SK-N-SH (cell line): ENCODE measurements at regions not wholly inside any gene's neighbourhood (a gene's known extent, or its start where the extent isn't known, plus 50 kb on each side); places are given as distances from the start of the nearest gene placed in this dataset.
A peak's percentile ranks its signal among the peaks of the same experiment; 100 is the strongest.

ENCODE experiments used
- CTCF ChIA-PET: fragments of 300-600, 350-600 bp; formaldehyde crosslinking; extraction: SDS; loops from one replicate; lab custom pipeline; 2021; lab: Yijun Ruan, JAX
- POLR2A ChIA-PET: fragments of 350-600 bp; sonication (Branson Sonifier 250); formaldehyde crosslinking; extraction: SDS; loops from one replicate; lab custom pipeline; 2020; ENCODE audit warnings: antibody characterized with exemption, inconsistent platforms; lab: Yijun Ruan, JAX
- DNase-seq: peaks from one replicate; pipeline ENCODE4 v3.0.0; 2012
- H2AFZ ChIP-seq: fragments of 200-600 bp; sonication (generic); 2 replicates; pipeline ENCODE4 v1.8.1; 2016; ENCODE audit warnings: antibody characterized with exemption, mild to moderate bottlenecking, low read depth
- H3F3A ChIP-seq: fragments of 200-600 bp; sonication (generic); replicated peaks from 2 replicates; pipeline ENCODE3; 2016; ENCODE audit warnings: antibody characterized with exemption, mild to moderate bottlenecking; ENCODE audit not compliant: insufficient read depth
- H3K27ac ChIP-seq, 2 experiments: fragments of 200-500 bp in 1 of 2; fragments of 200-600 bp in 1 of 2; sonication (Bioruptor generic) in 1 of 2; sonication (generic), shearing (Covaris generic) in 1 of 2; 2 replicates each; pipeline versions ENCODE4 v1.5.1 to v1.6.1; 2014 to 2016; ENCODE audit warnings: low read depth in 2 of 2, inconsistent platforms in 1 of 2, low read length in 1 of 2, mild to moderate bottlenecking in 1 of 2, mixed read lengths in 1 of 2
- H3K27me3 ChIP-seq: fragments of 200-600 bp; sonication (generic), shearing (Covaris generic); 2 replicates; pipeline ENCODE4 v1.6.1; 2016; ENCODE audit warnings: mixed run types; ENCODE audit not compliant: insufficient read depth
- H3K36me3 ChIP-seq, 2 experiments: fragments of 200-500 bp in 1 of 2; fragments of 200-600 bp in 1 of 2; sonication (Bioruptor generic) in 1 of 2; sonication (generic) in 1 of 2; replicated peaks in 1 of 2; 2 replicates each; pipeline versions ENCODE3 to v1.5.1; 2014 to 2016; ENCODE audit warnings: low read length in 1 of 2, mild to moderate bottlenecking in 1 of 2; ENCODE audit not compliant: insufficient read depth in 2 of 2, control insufficient read depth in 1 of 2
- H3K4me1 ChIP-seq, 2 experiments: fragments of 200-500 bp in 1 of 2; fragments of 200-600 bp in 1 of 2; sonication (Bioruptor generic) in 1 of 2; sonication (generic), shearing (Covaris generic) in 1 of 2; 2 replicates each; pipeline versions ENCODE4 v1.5.1 to v1.6.1; 2014 to 2016; ENCODE audit warnings: low read depth in 1 of 2, low read length in 1 of 2, mixed run types in 1 of 2; ENCODE audit not compliant: insufficient read depth in 2 of 2, control insufficient read depth in 1 of 2
- H3K4me2 ChIP-seq: fragments of 200-600 bp; sonication (generic), shearing (Covaris generic); 2 replicates; pipeline ENCODE4 v1.6.1; 2017; ENCODE audit warnings: mixed run types
- H3K4me3 ChIP-seq, 2 experiments: fragments of 200-500 bp in 1 of 2; fragments of 200-600 bp in 1 of 2; sonication (Bioruptor generic) in 1 of 2; sonication (generic), shearing (Covaris generic) in 1 of 2; 2 replicates each; pipeline versions ENCODE4 v1.5.1 to v1.8.1; 2014 to 2016; ENCODE audit warnings: low read depth in 2 of 2, inconsistent platforms in 1 of 2, low read length in 1 of 2, mild to moderate bottlenecking in 1 of 2, mixed read lengths in 1 of 2, moderate library complexity in 1 of 2
- H3K79me2 ChIP-seq: fragments of 200-600 bp; sonication (generic); 2 replicates; pipeline ENCODE4 v1.8.1; 2017; ENCODE audit warnings: mild to moderate bottlenecking; ENCODE audit not compliant: insufficient read depth
- H3K9ac ChIP-seq: fragments of 200-600 bp; sonication (generic); 2 replicates; pipeline ENCODE4 v1.6.1; 2017; ENCODE audit warnings: mixed run types
- H3K9me2 ChIP-seq: fragments of 200-600 bp; sonication (generic); 2 replicates; pipeline ENCODE4 v1.6.1; 2017; ENCODE audit warnings: mixed run types
- H3K9me3 ChIP-seq: fragments of 200-600 bp; sonication (generic); 2 replicates; pipeline ENCODE4 v1.6.1; 2017; ENCODE audit warnings: mixed run types, mild to moderate bottlenecking, moderate library complexity
- H4K20me1 ChIP-seq: fragments of 200-600 bp; sonication (generic); 2 replicates; pipeline ENCODE4 v1.6.1; 2017; ENCODE audit warnings: mild to moderate bottlenecking, mixed run types; ENCODE audit not compliant: insufficient read depth
- EP300 ChIP-seq, 2 experiments: IDR thresholded peaks; 2 replicates each; pipeline versions ENCODE4 v1.4.0 to v1.6.1; 2012; ENCODE audit warnings: borderline replicate concordance in 1 of 2, low read depth in 1 of 2, low read length in 1 of 2
- FOXJ3 ChIP-seq: sonication (generic); formaldehyde crosslinking; IDR thresholded peaks from 2 replicates; pipeline ENCODE4 v1.5.1; 2020; ENCODE audit warnings: mild to moderate bottlenecking, missing genetic modification reagents
- GATA2 ChIP-seq: sonication (generic); formaldehyde crosslinking; IDR thresholded peaks from 2 replicates; pipeline ENCODE4 v1.5.0; 2020; ENCODE audit warnings: mild to moderate bottlenecking, missing genetic modification reagents
- JUND ChIP-seq: IDR thresholded peaks from 2 replicates; pipeline ENCODE4 v1.4.0; 2012
- MXI1 ChIP-seq: IDR thresholded peaks from 2 replicates; pipeline ENCODE4 v1.6.1; 2012; ENCODE audit warnings: mild to moderate bottlenecking, low read depth, low read length, improper control_type of control experiment
- NFIC ChIP-seq: IDR thresholded peaks from 2 replicates; pipeline ENCODE4 v1.4.0; 2012; ENCODE audit warnings: borderline replicate concordance
- POLR2AphosphoS5 ChIP-seq: IDR thresholded peaks from 2 replicates; pipeline ENCODE4 v1.6.1; 2012; ENCODE audit warnings: low read depth, low read length
- RAD21 ChIP-seq: IDR thresholded peaks from 2 replicates; pipeline ENCODE4 v1.6.1; 2012; ENCODE audit warnings: mild to moderate bottlenecking, low read length
- SIN3A ChIP-seq: IDR thresholded peaks from 2 replicates; pipeline ENCODE4 v1.6.1; 2012; ENCODE audit warnings: low read depth, mild to moderate bottlenecking, low read length, moderate library complexity, borderline replicate concordance
- SMC3 ChIP-seq: IDR thresholded peaks from 2 replicates; pipeline ENCODE4 v1.6.1; 2012; ENCODE audit warnings: low read depth, low read length, improper control_type of control experiment
- TCF12 ChIP-seq: IDR thresholded peaks from 2 replicates; pipeline ENCODE4 v1.4.0; 2012
- WGBS: methylation state at CpG from one replicate; pipeline ENCODE4 v1.1.6; 2017; ENCODE audit warnings: low lambda C conversion rate; 5-methylcytosine and 5-hydroxymethylcytosine counted together
- TF ChIP-seq, protein P1 (sequence below): fragments of 200-600 bp; sonication (generic); IDR thresholded peaks from 2 replicates; pipeline ENCODE4 v1.6.1; 2017; ENCODE audit warnings: antibody characterized with exemption, mild to moderate bottlenecking, moderate library complexity
- TF ChIP-seq, protein P2 (sequence below): fragments of 150-350 bp; IDR thresholded peaks from 2 replicates; pipeline ENCODE4 v1.6.1; 2016; ENCODE audit warnings: mild to moderate bottlenecking, low read depth, low read length
- TF ChIP-seq, protein P3 (sequence below): IDR thresholded peaks from 2 replicates; pipeline ENCODE4; 2012
- TF ChIP-seq, protein P4 (sequence below): IDR thresholded peaks from 2 replicates; pipeline ENCODE4 v1.4.0; 2012; ENCODE audit warnings: low read depth, borderline replicate concordance

DNA sequence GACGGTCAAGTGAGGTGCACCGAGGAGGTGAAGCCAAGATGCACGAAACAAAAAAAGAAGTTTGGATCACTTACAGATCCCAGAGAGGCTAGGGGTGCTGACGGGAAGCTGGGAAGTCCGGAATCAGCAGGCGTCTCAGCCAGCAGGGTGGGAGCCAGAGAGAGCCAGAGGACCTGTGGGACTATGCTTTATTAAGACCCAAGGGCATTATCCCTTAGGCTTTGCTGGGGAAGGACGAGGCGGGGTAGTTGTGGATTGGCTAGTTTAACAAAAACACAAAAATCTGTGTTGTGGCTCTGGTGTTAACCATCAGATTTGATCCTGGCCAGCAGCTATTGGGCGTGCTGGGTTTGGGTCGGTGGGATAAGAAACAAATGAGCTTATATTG is 427.1 kb downstream of the DYNC2H1 start:
- peak overlapping the region; percentile 98 for H2AFZ ChIP-seq
- H3K4me1 ChIP-seq = peaks cover 30 to 43% of the 10 kb centered on the region in 2 experiments
- no peaks in the 10 kb centered on the region for H3K79me2 ChIP-seq
- no peaks in the 10 kb centered on the region for H4K20me1 ChIP-seq
- H3K4me2 ChIP-seq = peak overlapping the region; percentile 61; the same call in 1 of the 2 replicates
- H3K27ac ChIP-seq = peak overlapping the region; percentile 57 to 99
- H3K4me3 ChIP-seq = peak overlapping the region in 1 of 2 experiments; percentile 39; a peak in 2 of 4 replicates
- ChIA-PET CTCF (interaction anchor here (0.5 to 4.0 kb wide), 14 partner anchors 12 to 1173 kb away, joined by 3 to 30 read pairs (median 5); no protein-coding TSS in a partner anchor), POLR2A (interaction anchor here (0.6 to 1.9 kb wide), 7 partner anchors 9 to 279 kb away, joined by 3 to 8 read pairs (median 5); no protein-coding TSS in a partner anchor)
- DNase-seq = peak; percentile 24
- H3K9me3 ChIP-seq = no peaks in the 10 kb centered on the region
- peaks cover 32% of the 10 kb centered on the region for H3F3A ChIP-seq
- peak overlapping the region; percentile 21; the same call in 1 of the 2 replicates for H3K9ac ChIP-seq
- no peaks in the 10 kb centered on the region for H3K36me3 ChIP-seq
- no peaks in the 10 kb centered on the region for H3K9me2 ChIP-seq
- no peaks in the 10 kb centered on the region for H3K27me3 ChIP-seq
- WGBS = 47% methylated on average over 10 of the region's 10 CpGs
- no peak for TF ChIP-seq MXI1
- TF ChIP-seq EP300 (IDR thresholded peaks at IDR 0.05; ENCODE audit: borderline replicate concordance in 1 of 2, low read depth in 1 of 2, low read length in 1 of 2) = peak in 1 of 2 experiments; percentile 74; a peak in 2 of 4 replicates
- peak; percentile 34; the same call in 1 of the 2 replicates for TF ChIP-seq GATA2 (CRISPR knock-in tag)
- no peak for TF ChIP-seq TCF12
- TF ChIP-seq, all 33 proteins: peak for 2

DNA sequence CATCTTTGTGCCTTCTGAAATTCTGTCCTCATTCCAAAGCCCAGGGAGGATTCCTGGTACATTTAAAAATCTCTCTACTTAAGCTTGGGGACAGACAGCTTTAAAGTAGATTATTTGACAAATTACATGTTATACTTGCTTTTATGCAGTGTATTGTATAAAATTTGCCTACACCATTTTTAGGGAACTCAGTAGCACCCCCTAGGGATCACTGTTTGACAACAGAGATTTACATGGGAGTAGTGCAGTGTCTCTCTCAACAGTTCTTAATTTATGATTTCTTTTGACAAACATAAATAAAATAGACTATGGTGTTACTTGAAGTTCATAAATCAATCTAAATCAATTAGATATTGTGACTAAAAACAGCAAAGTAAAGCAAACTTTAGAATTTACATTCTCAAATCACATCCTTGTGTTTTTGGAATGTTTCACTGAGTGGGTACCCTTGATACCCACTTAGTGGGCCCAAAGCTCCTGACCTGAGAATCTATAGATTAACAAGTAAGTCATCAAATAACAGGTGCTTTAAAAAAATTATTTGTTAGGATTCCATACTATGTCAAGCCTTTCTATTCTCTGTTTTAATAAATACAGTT is 428.8 kb downstream of the DYNC2H1 start:
- POLR2A ChIA-PET = interaction anchor here (1.2 to 1.9 kb wide), 4 partner anchors 52 to 280 kb away, joined by 3 to 8 read pairs (median 8); no protein-coding TSS in a partner anchor
- H3K4me1 ChIP-seq = peaks cover 16 to 32% of the 10 kb centered on the region in 2 experiments

More for the DNA sequence above, 428.8 kb downstream of the DYNC2H1 start:
- H2AFZ ChIP-seq = peak overlapping the region; percentile 98; the same call in 1 of the 2 replicates
- H3K4me3 ChIP-seq = no peak overlapping the region
- H3K9ac ChIP-seq = no peak overlapping the region
- no peaks in the 10 kb centered on the region for H3K9me2 ChIP-seq
- no peaks in the 10 kb centered on the region for H3K9me3 ChIP-seq
- H3K4me2 ChIP-seq = no peak overlapping the region
- H3K79me2 ChIP-seq = no peaks in the 10 kb centered on the region
- no peaks in the 10 kb centered on the region for H3K27me3 ChIP-seq
- DNase-seq = peak; percentile 30
- H4K20me1 ChIP-seq = no peaks in the 10 kb centered on the region
- TF ChIP-seq EP300 (IDR thresholded peaks at IDR 0.05; ENCODE audit: borderline replicate concordance in 1 of 2, low read depth in 1 of 2, low read length in 1 of 2) = peak in 1 of 2 experiments; percentile 24; a peak in 1 of 4 replicates
- TF ChIP-seq, protein P1, sequence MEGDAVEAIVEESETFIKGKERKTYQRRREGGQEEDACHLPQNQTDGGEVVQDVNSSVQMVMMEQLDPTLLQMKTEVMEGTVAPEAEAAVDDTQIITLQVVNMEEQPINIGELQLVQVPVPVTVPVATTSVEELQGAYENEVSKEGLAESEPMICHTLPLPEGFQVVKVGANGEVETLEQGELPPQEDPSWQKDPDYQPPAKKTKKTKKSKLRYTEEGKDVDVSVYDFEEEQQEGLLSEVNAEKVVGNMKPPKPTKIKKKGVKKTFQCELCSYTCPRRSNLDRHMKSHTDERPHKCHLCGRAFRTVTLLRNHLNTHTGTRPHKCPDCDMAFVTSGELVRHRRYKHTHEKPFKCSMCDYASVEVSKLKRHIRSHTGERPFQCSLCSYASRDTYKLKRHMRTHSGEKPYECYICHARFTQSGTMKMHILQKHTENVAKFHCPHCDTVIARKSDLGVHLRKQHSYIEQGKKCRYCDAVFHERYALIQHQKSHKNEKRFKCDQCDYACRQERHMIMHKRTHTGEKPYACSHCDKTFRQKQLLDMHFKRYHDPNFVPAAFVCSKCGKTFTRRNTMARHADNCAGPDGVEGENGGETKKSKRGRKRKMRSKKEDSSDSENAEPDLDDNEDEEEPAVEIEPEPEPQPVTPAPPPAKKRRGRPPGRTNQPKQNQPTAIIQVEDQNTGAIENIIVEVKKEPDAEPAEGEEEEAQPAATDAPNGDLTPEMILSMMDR = peak; percentile 85
- TF ChIP-seq SMC3 = peak; percentile 33; the same call in 1 of the 2 replicates
- TF ChIP-seq SIN3A = no peak
- no peak for TF ChIP-seq FOXJ3 (CRISPR knock-in tag)
- TF ChIP-seq RAD21 = peak; percentile 65
- TF ChIP-seq, protein P2, sequence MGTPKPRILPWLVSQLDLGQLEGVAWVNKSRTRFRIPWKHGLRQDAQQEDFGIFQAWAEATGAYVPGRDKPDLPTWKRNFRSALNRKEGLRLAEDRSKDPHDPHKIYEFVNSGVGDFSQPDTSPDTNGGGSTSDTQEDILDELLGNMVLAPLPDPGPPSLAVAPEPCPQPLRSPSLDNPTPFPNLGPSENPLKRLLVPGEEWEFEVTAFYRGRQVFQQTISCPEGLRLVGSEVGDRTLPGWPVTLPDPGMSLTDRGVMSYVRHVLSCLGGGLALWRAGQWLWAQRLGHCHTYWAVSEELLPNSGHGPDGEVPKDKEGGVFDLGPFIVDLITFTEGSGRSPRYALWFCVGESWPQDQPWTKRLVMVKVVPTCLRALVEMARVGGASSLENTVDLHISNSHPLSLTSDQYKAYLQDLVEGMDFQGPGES = no peak
- no peak for TF ChIP-seq JUND
- TF ChIP-seq, protein P3, sequence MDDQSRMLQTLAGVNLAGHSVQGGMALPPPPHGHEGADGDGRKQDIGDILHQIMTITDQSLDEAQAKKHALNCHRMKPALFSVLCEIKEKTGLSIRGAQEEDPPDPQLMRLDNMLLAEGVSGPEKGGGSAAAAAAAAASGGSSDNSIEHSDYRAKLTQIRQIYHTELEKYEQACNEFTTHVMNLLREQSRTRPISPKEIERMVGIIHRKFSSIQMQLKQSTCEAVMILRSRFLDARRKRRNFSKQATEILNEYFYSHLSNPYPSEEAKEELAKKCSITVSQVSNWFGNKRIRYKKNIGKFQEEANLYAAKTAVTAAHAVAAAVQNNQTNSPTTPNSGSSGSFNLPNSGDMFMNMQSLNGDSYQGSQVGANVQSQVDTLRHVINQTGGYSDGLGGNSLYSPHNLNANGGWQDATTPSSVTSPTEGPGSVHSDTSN = 0 out of 2 replicates have a peak, but pooled peaks have one; percentile 6
- TF ChIP-seq POLR2AphosphoS5 = no peak
- TF ChIP-seq NFIC = no peak
- TF ChIP-seq, protein P4, sequence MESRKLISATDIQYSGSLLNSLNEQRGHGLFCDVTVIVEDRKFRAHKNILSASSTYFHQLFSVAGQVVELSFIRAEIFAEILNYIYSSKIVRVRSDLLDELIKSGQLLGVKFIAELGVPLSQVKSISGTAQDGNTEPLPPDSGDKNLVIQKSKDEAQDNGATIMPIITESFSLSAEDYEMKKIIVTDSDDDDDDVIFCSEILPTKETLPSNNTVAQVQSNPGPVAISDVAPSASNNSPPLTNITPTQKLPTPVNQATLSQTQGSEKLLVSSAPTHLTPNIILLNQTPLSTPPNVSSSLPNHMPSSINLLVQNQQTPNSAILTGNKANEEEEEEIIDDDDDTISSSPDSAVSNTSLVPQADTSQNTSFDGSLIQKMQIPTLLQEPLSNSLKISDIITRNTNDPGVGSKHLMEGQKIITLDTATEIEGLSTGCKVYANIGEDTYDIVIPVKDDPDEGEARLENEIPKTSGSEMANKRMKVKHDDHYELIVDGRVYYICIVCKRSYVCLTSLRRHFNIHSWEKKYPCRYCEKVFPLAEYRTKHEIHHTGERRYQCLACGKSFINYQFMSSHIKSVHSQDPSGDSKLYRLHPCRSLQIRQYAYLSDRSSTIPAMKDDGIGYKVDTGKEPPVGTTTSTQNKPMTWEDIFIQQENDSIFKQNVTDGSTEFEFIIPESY = no peak
- TF ChIP-seq MXI1 = no peak
- peaks cover 15% of the 10 kb centered on the region for H3F3A ChIP-seq
- no peaks in the 10 kb centered on the region for H3K36me3 ChIP-seq
- CTCF ChIA-PET = interaction anchor here (0.7 to 4.0 kb wide), 40 partner anchors 9 to 336 kb away, joined by 3 to 30 read pairs (median 4); no protein-coding TSS in a partner anchor
- peak overlapping the region; percentile 57 to 99; a peak in 3 of 4 replicates for H3K27ac ChIP-seq
